H1 (cell line): ENCODE measurements at regions not wholly inside any gene's neighbourhood (a gene's known extent, or its start where the extent isn't known, plus 50 kb on each side); places are given as distances from the start of the nearest gene placed in this dataset.

ENCODE experiments used
- CTCF ChIA-PET: fragments of 300-600 bp; sonication (Branson Sonifier 250); formaldehyde crosslinking; loops from one replicate; lab custom pipeline; 2021; ENCODE audit not compliant: partially characterized antibody; lab: Charles Lee
- POLR2A ChIA-PET: fragments of 300-600 bp; sonication (Branson Sonifier 250); formaldehyde crosslinking; loops from one replicate; lab custom pipeline; 2021; ENCODE audit warnings: inconsistent platforms; ENCODE audit not compliant: partially characterized antibody; lab: Charles Lee
- DNase-seq, 2 experiments: peaks; one replicate each; pipeline versions ENCODE4 v3.0.0 to v3.0.0-alpha.2; 2010 to 2022; ENCODE audit warnings: low spot score in 2 of 2, low read depth in 1 of 2, mixed read lengths in 1 of 2
- FAIRE-seq: peaks from 2 replicates; lab custom pipeline; 2011; peaks lifted over from hg19 to GRCh38; lab: Jason Lieb, UNC
- H2AFZ ChIP-seq: 2 replicates; pipeline ENCODE4 v1.8.1; 2012; ENCODE audit warnings: low read length, inconsistent platforms
- H2AK5ac ChIP-seq: 2 replicates; pipeline ENCODE4 v1.6.1; 2013; ENCODE audit warnings: low read depth, low read length
- H2BK120ac ChIP-seq: replicated peaks from 2 replicates; pipeline ENCODE3; 2013; ENCODE audit warnings: low read depth, low read length, inconsistent platforms
- H2BK12ac ChIP-seq: 2 replicates; pipeline ENCODE4 v1.6.1; 2013; ENCODE audit warnings: low read depth, low read length
- H2BK15ac ChIP-seq: 2 replicates; pipeline ENCODE4 v1.6.1; 2013; ENCODE audit warnings: low read length
- H2BK20ac ChIP-seq: 2 replicates; pipeline ENCODE4 v1.6.1; 2013; ENCODE audit warnings: low read length
- H2BK5ac ChIP-seq: 2 replicates; pipeline ENCODE4 v1.6.1; 2013; ENCODE audit warnings: low read depth, low read length
- H3K14ac ChIP-seq: 2 replicates; pipeline ENCODE4 v1.6.1; 2013; ENCODE audit warnings: inconsistent platforms; ENCODE audit not compliant: insufficient read length
- H3K18ac ChIP-seq: 2 replicates; pipeline ENCODE4 v1.6.1; 2013; ENCODE audit warnings: low read length; ENCODE audit errors: extremely low read depth
- H3K23ac ChIP-seq: 2 replicates; pipeline ENCODE4 v1.6.1; 2013; ENCODE audit warnings: inconsistent platforms; ENCODE audit not compliant: insufficient read length
- H3K23me2 ChIP-seq: 2 replicates; pipeline ENCODE4 v1.6.1; 2013; ENCODE audit warnings: low read depth, low read length
- H3K27ac ChIP-seq: 2 replicates; pipeline ENCODE4 v1.6.1; 2011; ENCODE audit warnings: low read depth, low read length, inconsistent platforms
- H3K27me3 ChIP-seq, 4 experiments: replicated peaks in 1 of 4; 1 replicate in 1 of 4; 2 replicates in 3 of 4; pipeline versions ENCODE4 v1.6.1 to v1.8.1; 2011 to 2013; ENCODE audit warnings: low read length in 3 of 4, mild to moderate bottlenecking in 3 of 4, inconsistent platforms in 2 of 4, mixed read lengths in 2 of 4, moderate library complexity in 1 of 4; ENCODE audit not compliant: control insufficient read depth in 3 of 4, insufficient read depth in 3 of 4; ENCODE audit errors: extremely low read depth in 1 of 4
- H3K36me3 ChIP-seq, 4 experiments: 2 replicates each; pipeline versions ENCODE4 v1.6.1 to v1.8.1; 2011 to 2013; ENCODE audit warnings: mild to moderate bottlenecking in 4 of 4, low read length in 3 of 4, moderate library complexity in 2 of 4, control low read depth in 1 of 4, inconsistent platforms in 1 of 4; ENCODE audit not compliant: insufficient read depth in 4 of 4, control insufficient read depth in 2 of 4
- H3K4ac ChIP-seq: replicated peaks from 2 replicates; pipeline ENCODE3; 2013; ENCODE audit warnings: low read length, low read depth, mixed read lengths, inconsistent platforms; ENCODE audit not compliant: insufficient read length
- H3K4me1 ChIP-seq, 4 experiments: replicated peaks in 1 of 4; 1 replicate in 1 of 4; 2 replicates in 3 of 4; pipeline versions ENCODE4 v1.6.1 to v1.8.1; 2011 to 2013; ENCODE audit warnings: low read length in 3 of 4, inconsistent platforms in 2 of 4, mixed read lengths in 1 of 4; ENCODE audit not compliant: insufficient read depth in 4 of 4, control insufficient read depth in 3 of 4
- H3K4me2 ChIP-seq, 2 experiments: 2 replicates each; pipeline versions ENCODE4 v1.6.1 to v1.8.1; 2011 to 2013; ENCODE audit warnings: low read depth in 2 of 2, low read length in 2 of 2, control low read depth in 1 of 2, inconsistent platforms in 1 of 2, mild to moderate bottlenecking in 1 of 2; ENCODE audit not compliant: insufficient read depth in 1 of 2
- H3K4me3 ChIP-seq, 4 experiments: fragments of 200-600, 300-600 bp in 1 of 4; sonication (generic), shearing (Covaris generic), sonication (Bioruptor Twin) in 1 of 4; 2 replicates each; pipeline versions ENCODE4 v1.5.1 to v1.8.1; 2011 to 2016; ENCODE audit warnings: low read length in 4 of 4, low read depth in 3 of 4, control low read depth in 2 of 4, inconsistent platforms in 2 of 4, mild to moderate bottlenecking in 2 of 4, mixed read lengths in 1 of 4, moderate library complexity in 1 of 4; ENCODE audit not compliant: insufficient read depth in 2 of 4; ENCODE audit errors: extremely low read depth in 1 of 4
- H3K56ac ChIP-seq: replicated peaks from 2 replicates; pipeline ENCODE3; 2013; ENCODE audit warnings: low read depth, mild to moderate bottlenecking, mixed read lengths, low read length, inconsistent platforms; ENCODE audit not compliant: insufficient read length
- H3K79me1 ChIP-seq: 2 replicates; pipeline ENCODE4 v1.6.1; 2013; ENCODE audit warnings: low read depth, low read length, control low read depth
- H3K79me2 ChIP-seq, 2 experiments: 2 replicates each; pipeline versions ENCODE4 v1.6.1 to v1.8.1; 2012 to 2013; ENCODE audit warnings: low read length in 2 of 2, mild to moderate bottlenecking in 2 of 2, inconsistent platforms in 1 of 2; ENCODE audit not compliant: insufficient read depth in 2 of 2, control insufficient read depth in 1 of 2
- H3K9ac ChIP-seq, 4 experiments: replicated peaks in 1 of 4; 1 replicate in 1 of 4; 2 replicates in 3 of 4; pipeline versions ENCODE4 v1.6.1 to v1.8.1; 2011 to 2013; ENCODE audit warnings: low read depth in 3 of 4, low read length in 3 of 4, control low read depth in 2 of 4, mild to moderate bottlenecking in 2 of 4, moderate library complexity in 2 of 4, inconsistent platforms in 1 of 4; ENCODE audit errors: extremely low read depth in 1 of 4
- H3K9me3 ChIP-seq, 2 experiments: 2 replicates each; pipeline versions ENCODE4 v1.6.1 to v1.8.1; 2012 to 2013; ENCODE audit warnings: mild to moderate bottlenecking in 2 of 2, moderate library complexity in 2 of 2, control low read depth in 1 of 2, inconsistent platforms in 1 of 2, low read depth in 1 of 2, low read length in 1 of 2, mixed read lengths in 1 of 2; ENCODE audit not compliant: insufficient read depth in 2 of 2
- H4K20me1 ChIP-seq, 2 experiments: replicated peaks in 1 of 2; 2 replicates each; pipeline versions ENCODE3 to v1.8.1; 2011 to 2013; ENCODE audit warnings: inconsistent platforms in 2 of 2, low read length in 2 of 2, mild to moderate bottlenecking in 1 of 2; ENCODE audit not compliant: insufficient read depth in 2 of 2, control insufficient read depth in 1 of 2
- H4K5ac ChIP-seq: 2 replicates; pipeline ENCODE4 v1.6.1; 2013; ENCODE audit warnings: low read length, low read depth, mixed read lengths, inconsistent platforms; ENCODE audit not compliant: insufficient read length
- H4K8ac ChIP-seq: 2 replicates; pipeline ENCODE4 v1.8.0; 2013; ENCODE audit warnings: mild to moderate bottlenecking, moderate library complexity, low read length, inconsistent platforms; ENCODE audit not compliant: insufficient read depth; ENCODE audit errors: extremely low read depth
- H4K91ac ChIP-seq: replicated peaks from 2 replicates; pipeline ENCODE3; 2013; ENCODE audit warnings: low read length, mixed read lengths, inconsistent platforms; ENCODE audit not compliant: insufficient read length
- FOSL1 ChIP-seq: IDR thresholded peaks from 2 replicates; pipeline ENCODE4 v1.6.1; 2011; ENCODE audit warnings: mild to moderate bottlenecking, low read depth, low read length, moderate library complexity; ENCODE audit not compliant: insufficient read depth
- RBBP5 ChIP-seq: IDR thresholded peaks from 2 replicates; pipeline ENCODE4 v1.7.1; 2012; ENCODE audit warnings: low read depth, mild to moderate bottlenecking, inconsistent platforms, low read length, moderate library complexity, borderline replicate concordance
- WGBS, 2 experiments: shearing (Covaris generic) in 1 of 2; methylation state at CpG; one replicate each; pipeline versions ENCODE4 v1.1.6 to v1.1.7; 2013 to 2015; ENCODE audit warnings: low lambda C conversion rate in 2 of 2, mixed read lengths in 2 of 2, inconsistent platforms in 1 of 2, low coverage in 1 of 2, missing lambda C conversion rate in 1 of 2; ENCODE audit not compliant: insufficient replicate concordance in 2 of 2, insufficient coverage in 1 of 2, insufficient read length in 1 of 2; ENCODE audit errors: extremely low coverage in 1 of 2, missing lambda C conversion rate in 1 of 2; 5-methylcytosine and 5-hydroxymethylcytosine counted together

GRCh38 chr12:78483767-78484315 is 380.7 kb upstream of the SYT1 start:
- H3K9ac ChIP-seq, result no peak overlapping the region
- H2BK15ac ChIP-seq, result no peak overlapping the region
- H2BK120ac ChIP-seq, result no peak overlapping the region
- no peak overlapping the region for H3K4me2 ChIP-seq
- TF ChIP-seq RBBP5 (no peak), FOSL1 (no peak)
- TF ChIP-seq, all 59 proteins: peak for 0
- Histone ChIP-seq H3K79me1 (no peaks in the 10 kb centered on the region), H3K27ac (no peak overlapping the region), H3K4me3 (no peak overlapping the region), H3K27me3 (no peaks in the 10 kb centered on the region), H2AFZ (no peak overlapping the region), H4K5ac (no peak overlapping the region), H2BK20ac (no peak overlapping the region), H3K23ac (no peak overlapping the region), H3K56ac (no peak overlapping the region), H2BK5ac (no peak overlapping the region), H3K9me3 (no peaks in the 10 kb centered on the region), H3K4ac (no peak overlapping the region), H4K20me1 (no peaks in the 10 kb centered on the region), H3K18ac (no peak overlapping the region), H4K91ac (no peak overlapping the region), H4K8ac (no peak overlapping the region), H3K23me2 (no peaks in the 10 kb centered on the region; the same call in 1 of the 2 replicates), H3K36me3 (no peaks in the 10 kb centered on the region), H3K14ac (no peak overlapping the region), H3K79me2 (no peaks in the 10 kb centered on the region), H2BK12ac (no peak overlapping the region), H3K4me1 (no peaks in the 10 kb centered on the region), H2AK5ac (no peak overlapping the region)
- no peak for FAIRE-seq
- DNase-seq, result no peak
- POLR2A ChIA-PET, result no interaction called here
- WGBS, 2 experiments, result 92% methylated on average over 8 of the region's 8 CpGs; no CpG with 5 or more reads in 1 of the 2 experiments
- CTCF ChIA-PET, result interaction anchor here (1.3 to 2.7 kb wide), 5 partner anchors 13 to 101 kb away, joined by 4 to 16 read pairs (median 6); no protein-coding TSS in a partner anchor
